DMS 273 (cell line): ENCODE measurements at regions not wholly inside any gene's neighbourhood (a gene's known extent, or its start where the extent isn't known, plus 50 kb on each side); places are given as distances from the start of the nearest gene placed in this dataset.

Source experiments
- DNase-seq: peaks from one replicate; lab custom pipeline; 2025; ENCODE audit not compliant: unreplicated experiment; lab: John Stamatoyannopoulos, UW

- no peak for DNase-seq
These were observed 546.6 kb upstream of the TMEM132C start for GRCh38 chr12:127720334-127720733.

DNA sequence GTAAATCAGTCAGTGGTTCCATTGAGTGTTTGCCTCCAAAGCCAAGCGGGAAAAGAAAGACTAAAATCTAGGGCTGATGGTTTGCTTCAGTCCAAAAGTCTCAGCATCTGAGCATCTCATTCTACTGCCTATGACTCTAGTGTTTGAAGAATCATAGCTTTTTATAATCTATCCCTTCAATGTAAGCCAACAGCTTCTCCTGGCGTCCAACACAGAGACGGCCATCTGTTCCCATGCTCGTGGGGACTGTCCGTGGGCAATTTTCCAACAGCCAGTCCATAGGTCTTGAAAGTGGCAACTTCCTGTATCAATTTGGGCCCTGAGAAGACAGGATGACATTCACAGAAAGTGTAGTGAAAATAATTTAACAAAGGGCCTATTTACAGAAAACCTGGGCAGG lies 544.4 kb upstream of the TMEM132C start:
- DNase-seq = peak; percentile 83

DNA sequence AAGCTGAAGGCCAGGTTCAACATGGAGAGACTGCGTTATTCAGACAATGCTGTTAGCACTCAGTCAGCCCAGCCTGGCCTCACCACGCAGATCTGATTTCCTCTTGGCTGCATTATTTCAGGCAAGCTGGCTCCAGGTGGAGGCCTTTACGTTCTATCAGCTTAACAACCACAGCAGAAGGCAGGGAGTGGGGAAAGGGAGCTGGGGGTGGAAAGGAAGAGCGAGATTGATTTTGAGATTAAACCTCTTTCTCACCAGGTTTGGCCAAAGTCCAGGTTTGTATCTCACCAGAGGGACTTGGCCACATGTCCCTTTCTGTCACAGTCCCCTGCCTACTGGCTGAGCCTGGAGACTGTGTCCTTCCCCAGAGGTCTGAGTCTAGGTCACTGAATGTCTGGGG lies 543.7 kb upstream of the TMEM132C start:
- DNase-seq = peak; percentile 95

DNA sequence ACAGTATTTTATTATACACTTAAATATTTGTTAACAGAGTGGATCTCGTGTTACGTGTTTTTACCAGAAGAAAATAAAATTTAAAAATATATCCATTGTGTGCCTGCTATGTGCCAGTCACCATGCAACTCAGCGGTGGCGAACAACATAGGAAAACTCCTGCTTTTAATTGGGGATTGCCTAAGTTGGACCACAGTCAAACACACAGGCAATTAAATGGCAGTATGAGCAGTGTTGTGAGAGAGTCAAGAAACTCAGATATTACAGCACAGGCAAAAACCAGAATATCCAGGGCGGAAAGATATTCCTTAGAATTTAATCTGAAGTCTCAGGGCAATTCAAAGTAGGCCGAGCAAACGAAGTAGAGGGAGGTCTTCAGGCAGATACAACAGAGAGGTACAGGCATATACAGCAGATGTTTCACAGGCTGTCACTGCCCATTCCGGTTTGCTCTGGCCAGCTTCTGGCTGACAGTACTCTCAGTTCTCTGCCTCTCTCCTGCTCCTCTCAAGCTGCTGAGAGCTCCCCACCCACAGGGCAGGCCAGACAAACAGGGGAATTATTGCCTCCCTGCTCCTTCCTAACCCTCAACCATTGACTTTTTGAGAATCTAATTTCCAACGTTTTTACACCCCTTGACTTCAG lies 540.2 kb upstream of the TMEM132C start:
- peak; percentile 84 for DNase-seq

- no peak for DNase-seq
These were observed 538.7 kb upstream of the TMEM132C start for GRCh38 chr12:127728285-127728684.

GRCh38 chr12:127728729-127729128 lies 538.2 kb upstream of the TMEM132C start:
- no peak for DNase-seq

DNA sequence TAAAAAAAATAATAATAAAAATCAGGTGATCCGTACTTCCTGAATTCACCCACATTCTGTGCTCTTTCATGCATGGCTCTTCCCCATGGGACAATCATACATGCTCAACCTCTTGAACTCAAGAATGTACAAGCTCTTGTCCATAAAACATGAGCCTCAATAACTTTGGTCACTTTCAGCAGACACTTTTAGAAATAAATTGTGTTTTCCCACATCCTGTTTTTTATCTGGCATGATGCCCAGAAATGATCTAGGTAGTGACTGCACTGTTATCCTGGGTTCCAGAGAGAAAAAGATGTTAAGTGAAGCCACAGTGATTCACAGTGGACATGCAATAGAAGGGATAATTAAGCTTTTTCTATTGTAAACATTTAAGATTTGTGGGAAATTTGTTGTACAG lies 537.6 kb upstream of the TMEM132C start:
- peak; percentile 3 for DNase-seq

- DNase-seq = peak; percentile 33
These were observed 535.3 kb upstream of the TMEM132C start for GRCh38 chr12:127731657-127732056.

- DNase-seq = no peak
These were observed 524.7 kb upstream of the TMEM132C start for GRCh38 chr12:127742231-127742630.

GRCh38 chr12:127745469-127746212 lies 521.3 kb upstream of the TMEM132C start:
- peak; percentile 86 for DNase-seq

GRCh38 chr12:127749416-127749815 lies 517.6 kb upstream of the TMEM132C start:
- peak; percentile 29 for DNase-seq

GRCh38 chr12:127750076-127750840 lies 516.7 kb upstream of the TMEM132C start:
- DNase-seq = peak; percentile 2

- DNase-seq = no peak
These were observed 514.2 kb upstream of the TMEM132C start for GRCh38 chr12:127752802-127753201.

- no peak for DNase-seq
These were observed 506.6 kb upstream of the TMEM132C start for GRCh38 chr12:127760357-127760756.

GRCh38 chr12:127760996-127761395 lies 506.0 kb upstream of the TMEM132C start:
- DNase-seq = peak; percentile 10

DNA sequence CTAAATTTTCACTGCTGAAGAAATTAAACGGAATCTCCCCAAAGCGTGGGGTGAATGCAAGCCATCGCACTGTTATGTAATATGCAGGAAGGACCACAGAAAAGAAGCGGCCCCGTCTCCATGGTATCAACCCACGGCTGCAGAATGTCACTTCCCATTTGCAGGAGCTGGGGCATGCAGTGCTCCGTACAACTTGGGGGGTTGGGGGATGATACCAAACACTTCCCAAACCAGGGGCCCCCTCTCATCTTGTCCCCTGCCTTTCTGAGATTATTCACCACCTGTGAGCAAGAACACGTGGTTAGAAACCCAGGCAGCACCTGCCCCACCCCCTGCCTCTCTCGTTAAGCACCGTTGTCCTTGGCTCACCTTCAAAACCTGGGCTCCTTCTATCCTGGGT lies 505.1 kb upstream of the TMEM132C start:
- peak; percentile 38 for DNase-seq

GRCh38 chr12:127767656-127768055 lies 499.3 kb upstream of the TMEM132C start:
- DNase-seq = peak; percentile 72

DNA sequence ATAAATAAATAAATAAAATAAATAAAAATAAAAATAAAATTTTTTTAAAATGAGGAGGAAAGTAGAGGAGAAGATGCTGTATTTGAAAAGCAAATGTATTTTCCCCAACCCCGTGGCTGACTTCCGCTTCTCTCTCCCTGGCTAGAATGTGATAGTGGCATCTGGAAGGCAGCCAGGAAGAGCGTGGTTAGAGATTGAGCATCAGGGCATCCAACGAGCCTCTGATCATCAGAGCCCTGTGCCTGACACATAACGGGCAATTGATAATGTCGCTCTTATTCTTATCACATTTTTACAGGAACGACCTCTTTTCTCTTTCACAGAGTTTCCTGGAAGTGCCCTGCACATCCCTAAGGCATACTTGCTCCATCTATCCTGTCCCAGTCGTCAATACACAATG lies 496.9 kb upstream of the TMEM132C start:
- peak; percentile 9 for DNase-seq

GRCh38 chr12:127771546-127771945 lies 495.4 kb upstream of the TMEM132C start:
- no peak for DNase-seq

- peak; percentile 81 for DNase-seq
These were observed 493.4 kb upstream of the TMEM132C start for GRCh38 chr12:127773520-127773919.

- no peak for DNase-seq
These were observed 492.1 kb upstream of the TMEM132C start for GRCh38 chr12:127774828-127775227.
